ENCODE measurements at regions not wholly inside any gene's neighbourhood (a gene's known extent, or its start where the extent isn't known, plus 50 kb on each side); places are given as distances from the start of the nearest gene placed in this dataset.

GRCh38 chr2:16102976-16103380 is 162.6 kb downstream of the MYCN start:
- TF ChIP-seq CTCF (IDR thresholded peaks at IDR 0.05): no peak
- TF ChIP-seq POLR2A (IDR thresholded peaks at IDR 0.05): no peak
- no peak for TF ChIP-seq POLR2AphosphoS5 (IDR thresholded peaks at IDR 0.05)
